ENCODE measurements at regions not wholly inside any gene's neighbourhood (a gene's known extent, or its start where the extent isn't known, plus 50 kb on each side); places are given as distances from the start of the nearest gene placed in this dataset.
"Not testable (repeated sequence)": the region's sequence is repeated elsewhere in the genome, so short reads cannot be mapped to it uniquely, and the experiment has no call there.

DNA sequence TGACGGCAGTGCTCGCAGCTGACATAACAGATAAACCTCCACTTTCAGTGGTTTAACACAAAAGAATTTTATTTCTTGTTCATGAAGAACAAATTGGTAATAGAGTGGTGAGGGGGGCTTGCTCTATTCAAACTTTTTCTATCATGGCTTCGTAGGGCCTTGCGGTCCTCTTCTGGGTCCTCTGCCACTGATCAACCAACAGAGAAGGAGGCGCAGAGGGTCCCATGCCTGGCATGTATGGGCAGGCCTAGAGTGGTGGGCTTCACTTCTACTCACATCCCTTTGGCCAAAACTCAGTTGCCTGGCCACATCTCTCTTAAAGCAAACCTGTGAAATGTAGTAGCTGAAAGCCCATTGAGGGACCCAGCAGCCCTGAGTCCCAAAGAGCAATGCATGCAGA, 460.5 kb downstream of the SIPA1L2 start:
- ATAC-seq (ENCODE audit: low FRiP score) (no peak), DNase-seq (no peak)
- WGBS, 2 donors: 93 to 94% methylated on average over 5 of the region's 5 CpGs
- Histone ChIP-seq H3K27me3 (ENCODE audit: control insufficient read depth in 1 of 2, insufficient read depth in 2 of 2, low read length in 1 of 2) (no peaks in the 10 kb centered on the region), H3K27ac (ENCODE audit: low read depth in 1 of 2, low read length in 2 of 2) (no peak overlapping the region), H3K4me3 (ENCODE audit: low read length in 2 of 2) (no peak overlapping the region), H3K36me3 (ENCODE audit: control insufficient read depth in 1 of 2, insufficient read depth in 2 of 2, low read length in 1 of 2) (no peaks in the 10 kb centered on the region), H3K4me1 (ENCODE audit: control insufficient read depth in 1 of 2, insufficient read depth in 2 of 2, low read length in 2 of 2) (no peaks in the 10 kb centered on the region), H3K9me3 (ENCODE audit: control insufficient read depth, low read length) (no peaks in the 10 kb centered on the region)
- intact Hi-C loops (cut with DNase I): no loop called here

DNA sequence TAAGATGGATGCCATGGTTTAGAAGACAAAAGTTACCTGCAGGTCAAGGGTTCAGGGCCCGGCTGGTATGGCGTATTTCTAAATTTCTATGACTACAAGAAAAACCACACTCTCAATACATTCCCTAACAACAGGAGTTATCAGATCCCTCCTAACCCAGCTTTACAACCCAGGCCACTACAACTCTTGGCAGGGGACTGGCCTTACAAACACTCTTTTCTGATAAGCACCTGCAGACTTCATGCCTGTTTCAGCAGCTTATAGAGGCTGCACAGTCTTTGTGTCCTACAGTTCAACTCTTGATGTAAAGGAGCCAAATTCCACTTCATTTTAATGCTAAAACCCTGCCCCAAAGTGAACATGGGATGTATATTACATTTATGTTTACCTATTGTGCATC, 461.4 kb downstream of the SIPA1L2 start:
- Histone ChIP-seq H3K9me3 (ENCODE audit: control insufficient read depth, low read length) (no peaks in the 10 kb centered on the region), H3K4me1 (ENCODE audit: control insufficient read depth in 1 of 2, insufficient read depth in 2 of 2, low read length in 2 of 2) (no peaks in the 10 kb centered on the region), H3K36me3 (ENCODE audit: control insufficient read depth in 1 of 2, insufficient read depth in 2 of 2, low read length in 1 of 2) (no peaks in the 10 kb centered on the region), H3K27ac (ENCODE audit: low read depth in 1 of 2, low read length in 2 of 2) (no peak overlapping the region), H3K4me3 (ENCODE audit: low read length in 2 of 2) (no peak overlapping the region), H3K27me3 (ENCODE audit: control insufficient read depth in 1 of 2, insufficient read depth in 2 of 2, low read length in 1 of 2) (no peaks in the 10 kb centered on the region)
- DNase-seq: no peak
- intact Hi-C loops (cut with DNase I): no loop called here
- 78 to 96% methylated on average over 2 of the region's 2 CpGs for WGBS, 2 donors
- ATAC-seq (ENCODE audit: low FRiP score): no peak

DNA sequence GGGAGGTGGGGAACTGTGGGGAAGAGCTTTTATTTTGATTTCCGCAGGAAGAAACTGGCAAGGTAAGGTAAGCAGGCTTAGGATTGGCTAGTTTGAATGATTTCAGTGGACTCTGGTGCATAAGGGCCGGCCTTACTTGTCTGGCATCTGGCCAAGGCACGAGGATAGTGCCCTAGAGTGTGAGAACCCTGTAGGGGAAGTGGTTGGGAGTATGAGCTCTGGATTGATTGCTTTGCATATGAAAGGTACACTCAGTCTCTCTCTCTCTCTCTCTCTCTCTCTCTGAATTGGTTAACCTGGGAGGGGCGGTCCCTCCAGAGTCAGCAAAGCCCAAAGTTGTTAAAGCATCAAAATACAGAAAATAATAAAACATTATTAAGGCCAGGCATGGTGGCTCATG, 463.0 kb downstream of the SIPA1L2 start:
- ATAC-seq (ENCODE audit: low FRiP score) (no peak), DNase-seq (no peak)
- intact Hi-C loops (cut with DNase I): no loop called here
- Histone ChIP-seq H3K9me3 (ENCODE audit: control insufficient read depth, low read length) (no peaks in the 10 kb centered on the region), H3K4me3 (ENCODE audit: low read length in 2 of 2) (no peak overlapping the region), H3K36me3 (ENCODE audit: control insufficient read depth in 1 of 2, insufficient read depth in 2 of 2, low read length in 1 of 2) (no peaks in the 10 kb centered on the region), H3K27ac (ENCODE audit: low read depth in 1 of 2, low read length in 2 of 2) (no peak overlapping the region), H3K27me3 (ENCODE audit: control insufficient read depth in 1 of 2, insufficient read depth in 2 of 2, low read length in 1 of 2) (no peaks in the 10 kb centered on the region), H3K4me1 (ENCODE audit: control insufficient read depth in 1 of 2, insufficient read depth in 2 of 2, low read length in 2 of 2) (no peaks in the 10 kb centered on the region)
- WGBS, 2 donors: 52 to 60% methylated on average over 4 of the region's 4 CpGs

DNA sequence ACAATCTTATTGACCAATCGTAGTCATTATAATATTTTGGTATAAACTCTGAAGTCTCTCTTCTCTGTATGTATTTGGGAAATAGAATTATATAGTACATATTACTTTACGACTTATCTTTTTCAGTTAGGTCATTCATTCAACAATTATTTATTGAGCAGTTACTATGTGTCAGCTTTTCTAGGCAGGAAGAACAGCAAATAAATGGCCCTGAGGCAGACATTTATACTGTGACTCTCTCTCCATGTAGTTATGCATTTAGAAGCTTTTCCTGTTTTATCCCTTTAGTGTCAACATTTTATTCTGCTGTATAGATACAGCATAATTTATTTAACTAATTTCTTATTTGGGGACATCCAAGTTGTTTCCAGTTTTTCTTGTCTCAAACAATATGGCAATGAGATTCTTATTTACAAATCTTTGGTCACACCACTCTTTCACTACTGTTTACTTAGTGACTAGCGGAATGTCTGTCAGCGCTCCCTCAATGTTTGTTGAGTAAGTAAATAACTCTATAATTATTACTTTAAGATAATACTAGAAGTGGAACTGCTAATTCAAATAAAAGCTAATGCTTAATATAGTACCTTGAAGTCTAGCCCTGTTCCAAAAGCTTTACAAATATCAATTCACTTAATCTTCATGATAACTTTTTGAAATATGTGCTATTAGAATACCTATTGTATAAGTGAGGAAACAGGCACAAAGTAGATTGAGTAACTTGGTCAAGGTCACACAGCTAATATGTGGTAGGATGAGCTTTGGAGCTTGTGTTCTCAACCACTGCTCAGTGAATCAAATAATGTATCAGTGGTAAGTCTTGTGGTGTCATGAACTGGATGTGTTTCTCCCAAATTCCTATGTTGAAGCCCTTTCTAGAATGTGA, 465.6 kb downstream of the SIPA1L2 start:
- no peaks in the 10 kb centered on the region for H3K27me3 ChIP-seq (ENCODE audit: control insufficient read depth in 1 of 2, insufficient read depth in 2 of 2, low read length in 1 of 2)
- H3K36me3 ChIP-seq (ENCODE audit: control insufficient read depth in 1 of 2, insufficient read depth in 2 of 2, low read length in 1 of 2): no peaks in the 10 kb centered on the region
- H3K9me3 ChIP-seq (ENCODE audit: control insufficient read depth, low read length): no peaks in the 10 kb centered on the region
- H3K27ac ChIP-seq (ENCODE audit: low read depth in 1 of 2, low read length in 2 of 2): no peak overlapping the region
- no peak overlapping the region for H3K4me3 ChIP-seq (ENCODE audit: low read length in 2 of 2)
- 73 to 82% methylated on average over 4 of the region's 4 CpGs for WGBS, 2 donors
- intact Hi-C loops (cut with DNase I): no loop called here
- no peak for DNase-seq
- no peaks in the 10 kb centered on the region for H3K4me1 ChIP-seq (ENCODE audit: control insufficient read depth in 1 of 2, insufficient read depth in 2 of 2, low read length in 2 of 2)
- ATAC-seq (ENCODE audit: low FRiP score): no peak

DNA sequence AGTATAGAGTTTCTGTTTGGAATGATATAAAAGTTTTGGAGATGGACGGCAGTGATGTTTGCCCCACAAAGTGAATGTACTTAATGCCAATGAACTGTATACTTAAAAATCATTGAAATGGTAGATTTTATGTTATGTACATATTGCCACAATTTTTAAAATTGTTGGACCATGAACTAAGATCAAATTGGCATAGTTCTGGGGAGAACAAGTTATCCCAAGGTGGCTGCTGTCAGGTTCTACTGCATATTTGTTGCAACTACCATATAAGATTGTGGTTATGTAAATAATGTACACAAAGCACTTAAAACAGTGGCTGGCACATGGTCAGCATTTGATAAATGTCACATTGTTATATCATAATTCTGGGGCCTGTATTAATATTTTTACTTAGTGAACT, 466.4 kb downstream of the SIPA1L2 start:
- Histone ChIP-seq H3K9me3 (ENCODE audit: control insufficient read depth, low read length) (no peaks in the 10 kb centered on the region), H3K27ac (ENCODE audit: low read depth in 1 of 2, low read length in 2 of 2) (no peak overlapping the region), H3K27me3 (ENCODE audit: control insufficient read depth in 1 of 2, insufficient read depth in 2 of 2, low read length in 1 of 2) (no peaks in the 10 kb centered on the region), H3K4me3 (ENCODE audit: low read length in 2 of 2) (no peak overlapping the region), H3K4me1 (ENCODE audit: control insufficient read depth in 1 of 2, insufficient read depth in 2 of 2, low read length in 2 of 2) (no peaks in the 10 kb centered on the region), H3K36me3 (ENCODE audit: control insufficient read depth in 1 of 2, insufficient read depth in 2 of 2, low read length in 1 of 2) (no peaks in the 10 kb centered on the region)
- ATAC-seq (ENCODE audit: low FRiP score) (no peak), DNase-seq (no peak)
- WGBS, 2 donors: 84 to 91% methylated on average over 1 of the region's 1 CpG
- intact Hi-C loops (cut with DNase I): no loop called here

DNA sequence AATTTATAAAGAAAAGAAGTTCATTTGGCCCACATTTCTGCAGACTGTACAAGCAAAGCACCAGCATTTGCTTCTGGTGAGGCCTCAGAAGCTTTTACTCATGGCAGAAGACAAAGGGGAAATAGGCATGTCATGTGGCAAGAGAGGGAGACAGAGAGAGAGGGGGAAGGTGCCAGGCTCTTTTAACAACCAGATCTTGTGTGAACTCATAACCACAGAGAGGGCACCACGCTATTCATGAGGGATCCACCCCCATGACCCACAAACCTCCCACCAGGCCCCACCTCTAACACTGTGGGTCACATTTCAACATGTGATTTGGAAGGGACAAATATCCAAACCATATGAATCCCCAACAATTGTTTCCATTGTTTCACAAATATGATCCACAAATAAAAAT, 467.9 kb downstream of the SIPA1L2 start:
- H3K36me3 ChIP-seq (ENCODE audit: control insufficient read depth in 1 of 2, insufficient read depth in 2 of 2, low read length in 1 of 2): no peaks in the 10 kb centered on the region
- intact Hi-C loops (cut with DNase I): no loop called here
- no peaks in the 10 kb centered on the region for H3K27me3 ChIP-seq (ENCODE audit: control insufficient read depth in 1 of 2, insufficient read depth in 2 of 2, low read length in 1 of 2)
- no peaks in the 10 kb centered on the region for H3K9me3 ChIP-seq (ENCODE audit: control insufficient read depth, low read length)
- H3K4me1 ChIP-seq (ENCODE audit: control insufficient read depth in 1 of 2, insufficient read depth in 2 of 2, low read length in 2 of 2): no peaks in the 10 kb centered on the region
- H3K27ac ChIP-seq (ENCODE audit: low read depth in 1 of 2, low read length in 2 of 2): no peak overlapping the region
- H3K4me3 ChIP-seq (ENCODE audit: low read length in 2 of 2): no peak overlapping the region
- ATAC-seq (ENCODE audit: low FRiP score): no peak
- 89 to 94% methylated on average over 1 of the region's 1 CpG for WGBS, 2 donors
- DNase-seq: no peak

DNA sequence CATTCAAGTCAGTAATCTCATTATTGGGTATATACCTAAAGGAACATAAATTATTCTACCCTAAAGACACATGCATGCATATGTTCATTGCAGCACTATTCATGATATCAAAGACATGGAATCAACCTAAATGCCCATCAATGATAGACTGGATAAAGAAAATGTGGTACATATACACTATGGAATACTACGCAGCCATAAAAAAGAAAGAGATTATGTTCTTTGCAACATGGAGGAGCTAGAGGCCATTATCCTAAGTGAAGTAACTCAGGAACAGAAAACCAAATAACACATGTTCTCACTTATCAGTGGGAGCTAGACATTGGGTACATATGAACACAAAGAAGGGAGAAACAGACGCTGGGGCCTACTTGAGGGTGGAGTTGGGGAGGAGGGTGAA, 471.4 kb downstream of the SIPA1L2 start:
- H3K9me3 ChIP-seq (ENCODE audit: control insufficient read depth, low read length); H3K4me1 ChIP-seq (ENCODE audit: control insufficient read depth in 1 of 2, insufficient read depth in 2 of 2, low read length in 2 of 2); H3K36me3 ChIP-seq (ENCODE audit: control insufficient read depth in 1 of 2, insufficient read depth in 2 of 2, low read length in 1 of 2); H3K27ac ChIP-seq (ENCODE audit: low read depth in 1 of 2, low read length in 2 of 2); DNase-seq; intact Hi-C loops (cut with DNase I); H3K27me3 ChIP-seq (ENCODE audit: control insufficient read depth in 1 of 2, insufficient read depth in 2 of 2, low read length in 1 of 2); H3K4me3 ChIP-seq (ENCODE audit: low read length in 2 of 2); ATAC-seq (ENCODE audit: low FRiP score): not testable (repeated sequence)
- WGBS, 2 donors: 95 to 98% methylated on average over 2 of the region's 2 CpGs

DNA sequence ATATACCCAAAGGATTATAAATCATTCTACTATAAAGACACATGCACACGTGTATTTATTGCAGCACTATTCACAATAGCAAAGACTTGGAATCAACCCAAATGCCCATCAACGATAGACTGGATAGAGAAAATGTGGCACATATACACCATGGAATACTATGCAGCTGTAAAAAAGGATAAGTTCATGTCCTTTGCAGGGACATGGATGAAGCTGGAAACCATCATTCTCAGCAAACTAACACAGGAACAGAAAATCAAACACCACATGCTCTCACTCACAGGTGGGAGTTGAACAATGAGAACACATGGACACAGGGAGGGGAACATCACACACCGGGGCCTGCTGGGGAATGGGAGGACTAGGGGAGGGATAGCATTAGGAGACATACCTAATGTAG, 473.9 kb downstream of the SIPA1L2 start:
- H3K36me3 ChIP-seq (ENCODE audit: control insufficient read depth in 1 of 2, insufficient read depth in 2 of 2, low read length in 1 of 2); H3K27me3 ChIP-seq (ENCODE audit: control insufficient read depth in 1 of 2, insufficient read depth in 2 of 2, low read length in 1 of 2); intact Hi-C loops (cut with DNase I); H3K4me1 ChIP-seq (ENCODE audit: control insufficient read depth in 1 of 2, insufficient read depth in 2 of 2, low read length in 2 of 2); H3K9me3 ChIP-seq (ENCODE audit: control insufficient read depth, low read length); H3K27ac ChIP-seq (ENCODE audit: low read depth in 1 of 2, low read length in 2 of 2); ATAC-seq (ENCODE audit: low FRiP score); H3K4me3 ChIP-seq (ENCODE audit: low read length in 2 of 2); DNase-seq: not testable (repeated sequence)
- 87 to 92% methylated on average over 3 of the region's 3 CpGs for WGBS, 2 donors

DNA sequence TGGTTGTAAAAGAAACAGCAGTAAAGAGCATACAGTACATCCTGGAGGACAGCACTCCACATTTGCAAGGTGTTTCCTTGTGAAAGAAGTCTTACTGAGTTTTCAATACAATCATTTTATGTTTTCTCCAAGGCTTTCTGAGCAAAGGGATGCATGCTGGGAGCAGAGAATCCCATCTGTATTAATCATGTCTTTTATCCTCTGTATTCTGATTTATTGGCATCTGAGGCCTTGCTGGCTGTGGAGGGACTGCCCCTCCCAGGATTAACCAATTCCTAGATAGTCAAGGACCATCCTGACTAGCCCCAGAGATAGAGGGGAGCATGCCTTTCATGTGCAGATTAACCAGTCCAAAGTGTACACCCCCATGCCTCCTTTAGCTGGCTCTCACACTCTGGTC, 476.3 kb downstream of the SIPA1L2 start:
- H3K4me1 ChIP-seq (ENCODE audit: control insufficient read depth in 1 of 2, insufficient read depth in 2 of 2, low read length in 2 of 2): peaks cover 0 to 1% of the 10 kb centered on the region in 2 donors
- H3K4me3 ChIP-seq (ENCODE audit: low read length in 2 of 2): no peak overlapping the region
- H3K36me3 ChIP-seq (ENCODE audit: control insufficient read depth in 1 of 2, insufficient read depth in 2 of 2, low read length in 1 of 2): no peaks in the 10 kb centered on the region
- ATAC-seq (ENCODE audit: low FRiP score): no peak
- no peaks in the 10 kb centered on the region for H3K9me3 ChIP-seq (ENCODE audit: control insufficient read depth, low read length)
- intact Hi-C loops (cut with DNase I): no loop called here
- DNase-seq: no peak
- H3K27ac ChIP-seq (ENCODE audit: low read depth in 1 of 2, low read length in 2 of 2): no peak overlapping the region
- H3K27me3 ChIP-seq (ENCODE audit: control insufficient read depth in 1 of 2, insufficient read depth in 2 of 2, low read length in 1 of 2): no peaks in the 10 kb centered on the region
